Fibroblast of skin of left quadriceps (primary cell): ENCODE measurements at regions not wholly inside any gene's neighbourhood (a gene's known extent, or its start where the extent isn't known, plus 50 kb on each side); places are given as distances from the start of the nearest gene placed in this dataset.

ENCODE experiments used
- DNase-seq, 2 experiments: peaks; one replicate each; pipeline ENCODE4 v3.0.0-alpha.2; 2013; ENCODE audit warnings: low read depth in 2 of 2

- DNase-seq: no peak
Observed at GRCh38 chr10:43820663-43821062, 172.0 kb upstream of the ZNF32 start.

- DNase-seq: no peak
Observed at GRCh38 chr10:43819464-43820230, 171.0 kb upstream of the ZNF32 start.

GRCh38 chr10:43818687-43819086 lies 170.0 kb upstream of the ZNF32 start:
- DNase-seq: no peak

GRCh38 chr10:43817368-43817767 lies 168.7 kb upstream of the ZNF32 start:
- DNase-seq: peak in 1 of 2 experiments; percentile 51

- DNase-seq: peak; percentile 98
Observed at GRCh38 chr10:43816351-43817321, 168.0 kb upstream of the ZNF32 start.

GRCh38 chr10:43815181-43815885 lies 166.7 kb upstream of the ZNF32 start:
- no peak for DNase-seq

GRCh38 chr10:43814663-43815062 lies 166.0 kb upstream of the ZNF32 start:
- peak; percentile 71 to 74 for DNase-seq

- DNase-seq: no peak
Observed at GRCh38 chr10:43811871-43812270, 163.2 kb upstream of the ZNF32 start.

- DNase-seq: peak; percentile 92
Observed at GRCh38 chr10:43809211-43809930, 160.7 kb upstream of the ZNF32 start.

- DNase-seq: no peak
Observed at GRCh38 chr10:43808136-43808535, 159.5 kb upstream of the ZNF32 start.

- DNase-seq: no peak
Observed at GRCh38 chr10:43806831-43807640, 158.4 kb upstream of the ZNF32 start.

- no peak for DNase-seq
Observed at GRCh38 chr10:43803791-43804190, 155.1 kb upstream of the ZNF32 start.

GRCh38 chr10:43802988-43803696 lies 154.5 kb upstream of the ZNF32 start:
- DNase-seq: no peak

GRCh38 chr10:43801626-43802025 lies 152.9 kb upstream of the ZNF32 start:
- DNase-seq: no peak

GRCh38 chr10:43801140-43801539 lies 152.5 kb upstream of the ZNF32 start:
- no peak for DNase-seq

GRCh38 chr10:43796781-43797180 lies 148.1 kb upstream of the ZNF32 start:
- peak in 1 of 2 experiments; percentile 29 for DNase-seq

- DNase-seq: no peak
Observed at GRCh38 chr10:43795639-43796038, 147.0 kb upstream of the ZNF32 start.

GRCh38 chr10:43795093-43795492 lies 146.4 kb upstream of the ZNF32 start:
- DNase-seq: no peak

- no peak for DNase-seq
Observed at GRCh38 chr10:43794181-43794815, 145.6 kb upstream of the ZNF32 start.
